HepG2 (cell line): ENCODE measurements at regions not wholly inside any gene's neighbourhood (a gene's known extent, or its start where the extent isn't known, plus 50 kb on each side); places are given as distances from the start of the nearest gene placed in this dataset.

ENCODE experiments used
- ATAC-seq: fragments of 200-7000 bp; cut with Tn5 transposase; 3 replicates; pipeline ENCODE4 v1.9.1; 2020; ENCODE audit warnings: mild to moderate bottlenecking, moderate library complexity
- BruUV-seq: library from RNA; stranded (reverse); fragments of 400-500 nt; replicated peaks from 2 replicates; lab custom pipeline; 2021; lab: Mats Ljungman, UMichigan
- CTCF ChIA-PET: fragments of 300-600 bp; formaldehyde crosslinking; extraction: SDS; loops from one replicate; lab custom pipeline; 2021; ENCODE audit warnings: low total read pairs, inconsistent platforms, low intra/inter-chr PET ratio; lab: Yijun Ruan, JAX
- POLR2A ChIA-PET: fragments of 350-600 bp; sonication (Branson Sonifier 250); formaldehyde crosslinking; loops from one replicate; lab custom pipeline; 2020; ENCODE audit warnings: antibody characterized with exemption, inconsistent platforms; lab: Yijun Ruan, JAX
- DNase-seq: peaks from one replicate; pipeline ENCODE4 v3.0.0-alpha.2; 2015; ENCODE audit warnings: low spot score
- FAIRE-seq: peaks from 3 replicates; lab custom pipeline; 2011; peaks lifted over from hg19 to GRCh38; lab: Jason Lieb, UNC
- H2AFZ ChIP-seq: one replicate; pipeline ENCODE4 v1.6.1; 2011; ENCODE audit warnings: low read length, inconsistent platforms
- H3K27ac ChIP-seq: fragments of 300-600 bp; 3 replicates; pipeline ENCODE4 v1.8.0; 2011; ENCODE audit warnings: mixed run types, mild to moderate bottlenecking, mixed read lengths, low read length, inconsistent platforms; ENCODE audit not compliant: insufficient read depth; ENCODE audit errors: extremely low read length
- H3K27me3 ChIP-seq, 2 experiments: fragments of 200-600 bp in 1 of 2; 2 replicates in 1 of 2; 3 replicates in 1 of 2; pipeline versions ENCODE4 v1.6.0 to v1.8.0; 2011; ENCODE audit warnings: low read length in 2 of 2, mild to moderate bottlenecking in 2 of 2, moderate library complexity in 2 of 2, inconsistent platforms in 1 of 2; ENCODE audit not compliant: insufficient read depth in 2 of 2, control insufficient read depth in 1 of 2
- H3K36me3 ChIP-seq, 2 experiments: fragments of 200-600 bp in 1 of 2; replicated peaks in 1 of 2; 2 replicates in 1 of 2; 3 replicates in 1 of 2; pipeline versions ENCODE4 v1.5.1 to v1.8.0; 2011; ENCODE audit warnings: low read length in 2 of 2, inconsistent platforms in 1 of 2; ENCODE audit not compliant: insufficient read depth in 2 of 2, control insufficient read depth in 1 of 2
- H3K4me1 ChIP-seq: 2 replicates; pipeline ENCODE4 v1.5.1; 2012; ENCODE audit warnings: low read length, inconsistent platforms; ENCODE audit not compliant: insufficient read depth
- H3K4me2 ChIP-seq: 2 replicates; pipeline ENCODE4 v1.6.0; 2011; ENCODE audit warnings: low read depth, low read length, inconsistent platforms
- H3K4me3 ChIP-seq, 3 experiments: fragments of 200-600 bp in 1 of 3; sonication (generic), shearing (Covaris generic) in 1 of 3; replicated peaks in 1 of 3; 2 replicates each; pipeline ENCODE4 v1.5.1; 2011 to 2016; ENCODE audit warnings: low read length in 3 of 3, inconsistent platforms in 2 of 3, low read depth in 2 of 3, mild to moderate bottlenecking in 2 of 3, control low read depth in 1 of 3, mixed read lengths in 1 of 3; ENCODE audit not compliant: insufficient read depth in 1 of 3
- H3K79me2 ChIP-seq: one replicate; pipeline ENCODE4 v1.6.1; 2011; ENCODE audit warnings: low read length, inconsistent platforms; ENCODE audit not compliant: insufficient read depth
- H3K9ac ChIP-seq: 2 replicates; pipeline ENCODE4 v1.6.0; 2011; ENCODE audit warnings: mild to moderate bottlenecking, low read depth, low read length, inconsistent platforms; ENCODE audit not compliant: insufficient read depth
- H3K9me3 ChIP-seq: 2 replicates; pipeline ENCODE4 v1.5.1; 2012; ENCODE audit warnings: mild to moderate bottlenecking, low read length
- H4K20me1 ChIP-seq: 2 replicates; pipeline ENCODE4 v1.6.0; 2011; ENCODE audit warnings: inconsistent platforms, mild to moderate bottlenecking, low read length, moderate library complexity; ENCODE audit not compliant: insufficient read depth
- ADNP ChIP-seq: sonication (generic); formaldehyde crosslinking; IDR thresholded peaks from 2 replicates; pipeline ENCODE4 v1.4.0; 2020; ENCODE audit warnings: missing genetic modification reagents
- CBX2 ChIP-seq, 2 experiments: fragments of 200-600 bp in 1 of 2; sonication (generic); formaldehyde crosslinking in 1 of 2; IDR thresholded peaks; 2 replicates each; pipeline versions ENCODE4 v1.7.0 to v1.8.1; 2018 to 2022; ENCODE audit warnings: low read depth in 2 of 2, low read length in 1 of 2, mild to moderate bottlenecking in 1 of 2, missing genetic modification reagents in 1 of 2
- CEBPB ChIP-seq: IDR thresholded peaks from 2 replicates; pipeline ENCODE4 v1.6.1; 2011; ENCODE audit warnings: low read depth, low read length, improper control_type of control experiment, borderline replicate concordance
- CEBPG ChIP-seq: IDR thresholded peaks from 2 replicates; pipeline ENCODE4 v1.6.1; 2016
- GPN1 ChIP-seq: sonication (generic); formaldehyde crosslinking; IDR thresholded peaks from 2 replicates; pipeline ENCODE4 v1.5.1; 2020; ENCODE audit warnings: missing genetic modification reagents, borderline replicate concordance
- ISX ChIP-seq: sonication (generic); formaldehyde crosslinking; conservative IDR thresholded peaks from 2 replicates; pipeline ENCODE4 v1.5.0; 2020; ENCODE audit warnings: missing genetic modification reagents
- NFE2L2 ChIP-seq: fragments of 150-350 bp; IDR thresholded peaks from 2 replicates; pipeline ENCODE4 v1.6.1; 2014; ENCODE audit warnings: low read length
- NFKBIZ ChIP-seq: IDR thresholded peaks from 2 replicates; pipeline ENCODE4 v1.6.1; 2018; ENCODE audit warnings: missing genetic modification reagents, missing compliant biosample characterization
- PITX1 ChIP-seq: sonication (generic); formaldehyde crosslinking; IDR thresholded peaks from 2 replicates; pipeline ENCODE4 v1.5.1; 2020; ENCODE audit warnings: mild to moderate bottlenecking, missing genetic modification reagents
- RFX5 ChIP-seq: IDR thresholded peaks from 2 replicates; pipeline ENCODE4 v1.6.1; 2011; ENCODE audit warnings: low read depth, low read length, improper control_type of control experiment
- ZFP41 ChIP-seq: sonication (generic); formaldehyde crosslinking; IDR thresholded peaks from 2 replicates; pipeline ENCODE4 v1.4.0; 2020; ENCODE audit warnings: mild to moderate bottlenecking, missing genetic modification reagents, borderline replicate concordance
- ZNF17 ChIP-seq: sonication (generic); formaldehyde crosslinking; IDR thresholded peaks from 2 replicates; pipeline ENCODE4 v1.5.0; 2020; ENCODE audit warnings: mild to moderate bottlenecking, missing genetic modification reagents
- ZNF484 ChIP-seq: sonication (generic); formaldehyde crosslinking; IDR thresholded peaks from 2 replicates; pipeline ENCODE4 v1.5.1; 2020; ENCODE audit warnings: mild to moderate bottlenecking, low read depth, missing genetic modification reagents, borderline replicate concordance
- ZNF530 ChIP-seq: sonication (generic); formaldehyde crosslinking; IDR thresholded peaks from 2 replicates; pipeline ENCODE4 v1.5.0; 2020; ENCODE audit warnings: low read depth, mild to moderate bottlenecking, missing genetic modification reagents
- ZNF563 ChIP-seq: sonication (generic); formaldehyde crosslinking; IDR thresholded peaks from 2 replicates; pipeline ENCODE4 v1.8.0; 2022; ENCODE audit warnings: mild to moderate bottlenecking, moderate library complexity, missing genetic modification reagents
- ZNF616 ChIP-seq: sonication (generic); formaldehyde crosslinking; IDR thresholded peaks from 2 replicates; pipeline ENCODE4 v1.5.0; 2020; ENCODE audit warnings: low read depth, mild to moderate bottlenecking, missing genetic modification reagents
- ZNF850 ChIP-seq: sonication (generic); formaldehyde crosslinking; conservative IDR thresholded peaks from 2 replicates; pipeline ENCODE4 v1.9.0; 2021; ENCODE audit warnings: mild to moderate bottlenecking, missing genetic modification reagents
- WGBS: methylation state at CpG from one replicate; pipeline ENCODE4 v1.1.6; 2017; ENCODE audit warnings: low lambda C conversion rate; 5-methylcytosine and 5-hydroxymethylcytosine counted together
- in situ Hi-C: cut with HindIII; loops from 2 replicates; pipeline ENCODE4 v1.10.0; 2017; ENCODE audit warnings: low pct_unique_long_range_greater_than_20kb; ENCODE audit not compliant: extremely low pct_ligation_motif_present
- intact Hi-C: fragments of 100-400 bp; cut with micrococcal nuclease; formaldehyde crosslinking; loops from one replicate; pipeline ENCODE4 v1.10.0; 2022; ENCODE audit not compliant: unreplicated experiment
- TF ChIP-seq, protein P1 (sequence below): sonication (generic); formaldehyde crosslinking; IDR thresholded peaks from 2 replicates; pipeline ENCODE4 v1.5.1; 2020; ENCODE audit warnings: missing genetic modification reagents, mild to moderate bottlenecking, borderline replicate concordance

DNA sequence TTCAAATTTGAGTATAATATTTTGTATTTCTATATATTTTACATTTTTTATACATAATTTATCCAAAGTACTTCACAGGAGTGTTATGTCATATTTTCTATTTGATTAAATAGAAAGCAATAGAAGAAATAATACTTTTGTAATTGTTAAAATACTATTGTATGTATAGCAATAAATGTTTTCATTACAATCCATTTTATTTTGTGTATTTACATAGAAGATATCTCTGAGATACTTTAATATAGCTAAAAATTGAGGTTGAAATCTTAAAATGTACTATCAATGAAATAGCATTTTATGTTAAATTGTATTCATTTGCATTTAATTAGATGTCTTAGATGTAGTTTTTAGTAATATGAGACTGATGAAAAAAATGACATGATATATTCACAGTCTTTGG lies 1109.6 kb upstream of the MIR17HG start:
- ChIA-PET POLR2A (no interaction called here), CTCF (no interaction called here)
- in situ Hi-C loops (no loop called here), intact Hi-C loops (no loop called here)
- no peak overlapping the region for H2AFZ ChIP-seq
- DNase-seq (no peak), FAIRE-seq (no peak), ATAC-seq (no peak)
- no peaks in the 10 kb centered on the region for H3K36me3 ChIP-seq
- H3K4me3 ChIP-seq = no peak overlapping the region
- H3K9me3 ChIP-seq = peaks cover 10% of the 10 kb centered on the region
- no peaks in the 10 kb centered on the region for H4K20me1 ChIP-seq
- TF ChIP-seq ZNF850 (CRISPR knock-in tag) (no peak), ZNF530 (CRISPR knock-in tag) (no peak), ZFP41 (CRISPR knock-in tag) (no peak)
- no peak overlapping the region for H3K27ac ChIP-seq
- H3K4me2 ChIP-seq = no peak overlapping the region
- no peaks in the 10 kb centered on the region for H3K79me2 ChIP-seq
- H3K27me3 ChIP-seq = no peaks in the 10 kb centered on the region
- no peaks in the 10 kb centered on the region for H3K4me1 ChIP-seq
- no TSS peak for BruUV-seq
- H3K9ac ChIP-seq = no peak overlapping the region

DNA sequence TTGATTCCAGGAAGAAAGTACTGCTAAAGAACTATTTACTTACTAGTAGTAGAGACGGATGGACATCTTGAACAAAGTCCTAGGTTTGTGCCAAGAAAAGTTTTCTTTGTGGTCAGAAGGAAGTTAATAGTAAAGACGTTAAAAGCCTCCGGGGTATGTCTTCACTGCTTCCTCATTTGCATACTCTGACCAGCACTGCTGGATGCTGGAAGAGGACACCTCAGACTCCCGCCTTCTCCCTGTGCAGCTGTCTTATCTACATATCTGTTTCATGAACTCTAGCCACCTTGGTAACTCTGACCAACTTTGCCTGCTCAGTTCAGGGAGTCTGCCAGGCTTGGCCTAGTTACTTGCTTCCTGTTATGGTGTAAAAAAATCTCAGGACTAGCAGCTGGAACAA lies 1109.1 kb upstream of the MIR17HG start:
- TF ChIP-seq NFKBIZ (no peak), ZNF616 (CRISPR knock-in tag) (no peak), CEBPG (CRISPR knock-in tag) (no peak), ISX (CRISPR knock-in tag) (no peak), ZNF17 (no peak), ZNF563 (CRISPR knock-in tag) (no peak), CBX2 (IDR thresholded peaks at IDR 0.05; ENCODE audit: low read depth, low read length) (no peak), CBX2 (CRISPR knock-in tag; IDR thresholded peaks at IDR 0.05; ENCODE audit: low read depth) (no peak), GPN1 (no peak), CEBPB (no peak), NFE2L2 (no peak), PITX1 (CRISPR knock-in tag) (no peak), RFX5 (no peak), ADNP (CRISPR knock-in tag) (no peak), ZNF484 (CRISPR knock-in tag) (no peak)
- TF ChIP-seq, protein P1, sequence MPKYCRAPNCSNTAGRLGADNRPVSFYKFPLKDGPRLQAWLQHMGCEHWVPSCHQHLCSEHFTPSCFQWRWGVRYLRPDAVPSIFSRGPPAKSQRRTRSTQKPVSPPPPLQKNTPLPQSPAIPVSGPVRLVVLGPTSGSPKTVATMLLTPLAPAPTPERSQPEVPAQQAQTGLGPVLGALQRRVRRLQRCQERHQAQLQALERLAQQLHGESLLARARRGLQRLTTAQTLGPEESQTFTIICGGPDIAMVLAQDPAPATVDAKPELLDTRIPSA = no peak
- H3K4me1 ChIP-seq = no peaks in the 10 kb centered on the region
- H2AFZ ChIP-seq = no peak overlapping the region
- 3% methylated on average over 4 of the region's 4 CpGs for WGBS
- H3K27ac ChIP-seq = no peak overlapping the region
- FAIRE-seq (no peak), ATAC-seq (no peak), DNase-seq (no peak)
- no peak overlapping the region for H3K9ac ChIP-seq
- H3K36me3 ChIP-seq = no peaks in the 10 kb centered on the region
- no peaks in the 10 kb centered on the region for H4K20me1 ChIP-seq
- in situ Hi-C loops (no loop called here), intact Hi-C loops (no loop called here)
- no peaks in the 10 kb centered on the region for H3K27me3 ChIP-seq
- H3K79me2 ChIP-seq = no peaks in the 10 kb centered on the region
- BruUV-seq = no TSS peak
- ChIA-PET CTCF (no interaction called here), POLR2A (no interaction called here)
- no peak overlapping the region for H3K4me3 ChIP-seq
- peaks cover 10% of the 10 kb centered on the region for H3K9me3 ChIP-seq
- no peak overlapping the region for H3K4me2 ChIP-seq
